HG02642 (cell line): ENCODE measurements at regions not wholly inside any gene's neighbourhood (a gene's known extent, or its start where the extent isn't known, plus 50 kb on each side); places are given as distances from the start of the nearest gene placed in this dataset.

Experiments
- ATAC-seq: cut with Tn5 transposase; IDR thresholded peaks from one replicate; pipeline ENCODE4 v1.9.1; 2021; ENCODE audit warnings: mild to moderate bottlenecking; ENCODE audit not compliant: unreplicated experiment, poor library complexity

- ATAC-seq: no peak
These were observed 158.3 kb upstream of the PPP2R2D start for GRCh38 chr10:131742500-131742951.

- ATAC-seq: no peak
These were observed 157.3 kb upstream of the PPP2R2D start for GRCh38 chr10:131743190-131744151.

DNA sequence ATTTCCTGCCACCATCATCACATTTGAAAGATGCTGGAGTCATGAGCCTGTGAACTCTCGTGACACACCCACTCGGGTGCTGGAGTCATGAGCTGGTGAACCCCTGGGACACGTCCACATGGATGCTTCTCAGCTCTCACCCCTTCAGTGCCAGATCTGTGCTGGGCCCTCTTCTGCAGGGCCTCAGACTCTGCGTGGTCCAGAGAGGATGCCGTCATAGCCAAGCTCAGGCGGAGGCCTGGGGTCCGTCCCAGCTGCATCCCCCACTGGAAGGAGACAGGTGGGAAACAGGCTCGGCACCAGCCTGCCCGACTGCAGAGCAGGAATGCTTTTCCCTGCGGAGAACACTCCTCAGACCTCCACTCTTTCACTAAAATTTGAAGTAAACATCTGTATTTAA lies 156.5 kb upstream of the PPP2R2D start:
- no peak for ATAC-seq

DNA sequence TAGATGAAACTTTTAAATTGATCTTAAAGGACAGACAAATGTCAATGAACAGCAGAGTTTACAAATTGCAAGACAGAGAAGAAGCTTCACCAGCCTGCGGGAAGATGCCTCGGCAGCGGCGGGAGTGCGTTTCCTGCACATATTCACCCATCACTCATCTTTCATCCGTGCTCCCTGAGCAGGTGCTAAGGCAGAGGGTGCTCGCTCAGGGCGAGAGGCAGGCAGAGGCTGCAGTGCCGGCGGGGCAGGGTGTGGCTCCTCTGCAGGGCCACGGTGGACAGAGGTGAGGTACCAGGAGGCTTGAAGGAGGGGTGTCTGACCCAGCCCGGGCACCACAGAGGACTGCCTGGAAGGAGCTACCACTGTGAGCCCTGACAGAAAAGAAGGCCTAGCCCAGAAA lies 155.2 kb upstream of the PPP2R2D start:
- no peak for ATAC-seq

- ATAC-seq: no peak
These were observed 154.5 kb upstream of the PPP2R2D start for GRCh38 chr10:131746241-131746711.

DNA sequence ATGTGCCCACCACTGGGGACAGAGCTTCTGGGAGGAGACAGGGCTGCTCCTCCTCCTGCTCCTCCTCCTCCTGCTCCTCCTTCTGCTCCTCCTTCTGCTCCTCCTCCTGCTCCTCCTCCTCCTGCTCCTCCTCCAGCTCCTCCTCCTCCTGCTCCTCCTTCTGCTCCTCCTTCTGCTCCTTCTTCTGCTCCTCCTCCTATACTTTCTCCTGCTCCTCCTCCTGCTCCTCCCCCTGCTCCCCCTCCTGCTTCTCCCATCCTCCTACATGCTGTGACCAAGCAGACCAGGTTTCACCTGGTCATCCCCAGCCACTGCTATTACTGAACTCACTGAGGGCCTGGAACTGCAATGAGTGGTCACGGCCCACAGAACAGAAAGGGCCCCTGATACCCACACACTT lies 154.0 kb upstream of the PPP2R2D start:
- ATAC-seq: no peak

DNA sequence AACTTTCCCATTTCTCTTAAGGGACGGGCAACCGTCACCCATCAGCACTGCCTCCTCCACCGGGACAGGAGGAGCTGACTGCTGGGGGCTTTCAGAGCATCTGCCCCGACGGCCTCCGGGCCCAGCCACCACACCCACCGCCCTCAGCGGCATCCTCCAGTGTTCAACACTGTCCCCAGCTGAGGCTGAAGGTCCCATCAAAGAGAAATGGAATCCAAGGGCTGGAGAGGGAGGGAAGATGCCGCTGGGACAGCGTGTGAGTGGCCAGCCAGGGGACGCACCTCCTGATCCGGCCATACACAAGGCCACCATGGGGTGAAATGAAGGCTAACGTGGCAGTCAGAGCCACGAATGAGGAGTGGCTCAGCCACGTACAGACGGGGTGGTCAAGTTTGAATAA lies 153.6 kb upstream of the PPP2R2D start:
- ATAC-seq: no peak

DNA sequence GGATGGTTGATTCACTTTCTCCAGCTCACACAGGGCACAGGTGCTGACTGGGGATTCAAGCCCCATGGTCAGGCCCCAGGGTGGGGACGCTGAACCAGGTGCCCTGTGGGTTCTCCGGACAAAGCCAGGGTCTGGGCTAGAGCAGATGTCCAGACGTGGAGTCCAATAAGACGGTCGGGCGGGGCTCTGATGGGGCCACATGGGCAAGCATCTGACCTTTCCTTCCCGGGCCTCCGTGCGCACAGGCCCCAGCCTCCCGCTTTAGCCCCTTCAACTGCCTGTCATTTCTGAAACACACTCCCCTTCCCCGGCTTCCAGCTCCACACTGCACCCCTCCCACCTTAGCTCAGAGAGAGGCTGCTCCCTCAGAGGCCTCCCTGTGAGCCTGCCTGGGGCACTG lies 153.0 kb upstream of the PPP2R2D start:
- no peak for ATAC-seq

GRCh38 chr10:131748191-131748590 lies 152.6 kb upstream of the PPP2R2D start:
- no peak for ATAC-seq

DNA sequence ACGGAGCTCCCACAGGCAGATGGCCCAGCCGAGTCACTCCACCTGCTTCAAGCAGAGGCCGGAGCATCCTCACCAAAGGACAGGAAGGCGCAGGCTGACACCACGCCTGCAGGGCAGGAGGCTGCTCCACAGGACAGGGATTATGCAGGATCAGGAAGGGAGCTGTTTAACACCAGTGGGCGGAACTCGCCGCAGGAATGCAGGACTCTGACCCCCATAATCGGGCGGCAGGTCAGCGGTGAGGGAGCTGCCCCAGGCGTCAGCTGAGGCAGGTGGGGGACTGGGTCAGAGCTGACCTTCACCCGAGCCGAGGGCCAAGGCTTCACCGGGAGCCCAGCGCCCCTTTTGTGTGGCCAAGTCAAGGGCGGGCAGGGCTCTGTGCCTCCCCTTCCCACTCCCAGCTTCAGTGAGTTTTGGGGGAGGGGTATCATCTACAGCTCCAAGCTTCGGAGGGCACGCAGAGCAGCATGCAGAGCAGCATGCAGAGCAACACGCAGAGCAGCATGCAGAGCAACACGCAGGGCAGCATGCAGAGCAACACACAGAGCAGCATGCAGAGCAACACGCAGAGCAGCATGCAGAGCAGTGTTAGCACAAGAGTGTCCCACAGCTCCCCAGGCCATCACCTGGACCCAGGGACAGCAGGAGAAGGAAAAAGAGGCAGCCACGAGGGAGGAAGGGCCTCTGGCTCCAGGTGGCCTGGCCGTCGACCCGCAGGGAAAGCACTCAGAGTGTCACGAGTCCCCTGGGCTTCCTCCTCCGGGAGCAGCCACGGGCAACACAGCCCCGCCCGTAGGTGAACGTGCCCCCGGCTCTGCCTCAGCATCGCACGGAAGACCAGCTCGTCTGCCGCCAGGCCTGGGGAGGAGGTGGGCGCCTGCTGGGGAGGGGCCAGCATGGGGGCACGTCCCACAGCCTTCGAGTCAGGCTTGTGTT lies 151.7 kb upstream of the PPP2R2D start:
- no peak for ATAC-seq

DNA sequence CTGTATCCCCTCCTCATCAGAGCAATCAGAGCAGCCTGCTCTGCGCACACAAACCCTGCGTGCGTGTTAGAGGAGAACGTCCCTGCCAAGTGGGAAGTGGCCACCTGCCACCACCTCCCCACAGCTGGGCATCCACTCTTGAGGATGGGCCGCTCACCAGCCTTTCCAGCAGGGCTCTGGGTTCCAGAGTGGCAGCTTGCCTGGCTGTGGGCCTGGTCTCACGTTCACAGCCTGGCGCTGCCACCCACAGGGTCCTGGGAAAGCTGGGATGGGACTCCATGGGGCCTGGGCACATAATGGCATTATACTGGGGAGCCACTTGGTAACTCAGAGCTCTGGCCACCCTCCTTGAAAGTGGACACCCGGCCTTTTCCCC lies 151.1 kb upstream of the PPP2R2D start:
- no peak for ATAC-seq

GRCh38 chr10:131750171-131750895 lies 150.5 kb upstream of the PPP2R2D start:
- ATAC-seq: no peak

DNA sequence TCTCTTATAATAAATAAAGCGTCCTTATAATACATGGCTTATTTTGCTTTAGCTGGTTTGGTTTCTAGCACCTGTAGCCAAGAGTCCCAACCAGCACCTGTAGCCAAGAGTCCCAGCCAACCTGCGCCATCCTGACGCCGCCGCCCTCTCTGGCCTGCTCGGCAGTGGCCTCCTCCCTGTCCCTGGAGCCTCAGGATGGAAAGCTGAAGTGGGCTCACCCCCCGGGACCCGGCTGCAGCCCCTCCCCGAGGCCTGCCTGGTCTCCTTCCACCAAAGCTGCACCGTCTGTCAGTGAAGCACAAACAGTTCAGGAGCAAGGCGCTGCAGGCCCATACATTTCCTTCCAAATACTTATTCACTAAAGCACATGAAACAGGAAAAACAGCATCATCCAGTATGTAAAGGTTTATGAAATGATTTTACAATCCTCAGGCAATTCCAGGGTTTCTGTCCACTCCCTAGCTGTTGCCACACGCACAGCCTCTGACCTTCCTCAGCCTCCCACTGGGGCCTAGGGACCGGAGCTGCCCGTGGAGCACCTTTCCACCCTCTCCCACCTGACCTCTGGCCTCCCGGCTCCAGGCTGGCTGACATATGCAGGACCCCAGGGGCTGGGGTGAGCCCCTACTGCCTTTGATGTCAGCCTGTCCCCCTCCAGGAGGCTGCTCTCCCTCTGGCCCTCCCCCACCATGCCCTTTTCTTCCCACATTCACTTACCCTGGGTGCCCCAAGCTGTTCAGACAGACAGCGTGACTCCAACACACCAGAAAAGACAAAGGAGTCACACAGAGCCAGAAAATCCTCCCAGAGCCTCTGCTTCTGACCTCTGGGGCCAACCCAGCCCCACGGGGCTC lies 149.6 kb upstream of the PPP2R2D start:
- ATAC-seq: no peak

GRCh38 chr10:131751827-131752775 lies 148.7 kb upstream of the PPP2R2D start:
- no peak for ATAC-seq

DNA sequence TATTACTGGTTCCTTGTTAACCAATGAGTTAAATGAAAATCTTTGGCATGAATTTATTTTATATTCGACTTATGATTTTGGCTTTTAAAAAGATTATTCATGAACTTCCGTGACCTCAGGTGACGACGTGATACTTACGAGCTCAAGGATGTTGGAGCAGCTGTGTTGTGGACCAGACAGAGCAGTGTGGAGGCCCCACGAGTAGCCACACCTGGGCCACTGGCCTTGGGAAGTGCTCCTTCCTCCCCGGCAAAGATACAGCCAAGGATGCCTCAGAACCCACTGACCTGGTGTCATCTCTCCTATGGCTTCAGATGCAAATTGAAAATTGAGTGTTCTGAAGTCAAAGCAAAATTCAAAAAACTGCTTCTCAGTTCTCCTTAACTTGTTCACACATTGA lies 147.5 kb upstream of the PPP2R2D start:
- no peak for ATAC-seq

DNA sequence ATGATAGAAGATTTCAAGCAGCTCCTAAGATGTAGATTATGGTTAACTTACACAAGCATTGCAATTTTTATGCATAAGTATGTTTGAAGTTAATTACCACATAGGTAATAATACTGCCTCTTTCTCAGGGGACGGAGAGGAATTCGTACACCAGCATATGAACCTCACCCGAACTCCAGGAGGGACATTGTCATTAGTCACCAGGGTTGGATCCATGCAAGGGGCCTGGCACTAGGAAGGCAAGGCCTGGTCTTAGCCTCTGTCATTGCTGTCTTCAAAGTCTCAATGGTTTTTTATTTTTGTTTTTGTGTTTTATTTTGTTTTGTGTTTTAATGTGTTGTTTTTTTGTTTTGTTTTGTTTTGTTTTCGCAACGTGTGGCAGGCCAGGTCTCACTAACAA lies 145.6 kb upstream of the PPP2R2D start:
- ATAC-seq: no peak

GRCh38 chr10:131757285-131758058 lies 143.3 kb upstream of the PPP2R2D start:
- no peak for ATAC-seq
